ENCODE measurements at regions not wholly inside any gene's neighbourhood (a gene's known extent, or its start where the extent isn't known, plus 50 kb on each side); places are given as distances from the start of the nearest gene placed in this dataset.

- DNase-seq (ENCODE audit: low read depth): no peak
- TF ChIP-seq POLR2A (IDR thresholded peaks at IDR 0.05; ENCODE audit: extremely low read depth, insufficient read length) (no peak), CTCF (IDR thresholded peaks at IDR 0.05; ENCODE audit: low read depth, low read length) (no peak), MYC (IDR thresholded peaks at IDR 0.05; ENCODE audit: low read depth, low read length) (no peak), MAX (IDR thresholded peaks at IDR 0.05; ENCODE audit: low read depth, low read length) (no peak)
- no peak overlapping the region for H3K4me3 ChIP-seq (ENCODE audit: low read depth, low read length)
Observed at GRCh38 chr19:28574212-28574611, 638.7 kb downstream of the UQCRFS1 start.

- H3K4me3 ChIP-seq (ENCODE audit: low read depth, low read length): no peak overlapping the region
- no peak for DNase-seq (ENCODE audit: low read depth)
- TF ChIP-seq MAX (IDR thresholded peaks at IDR 0.05; ENCODE audit: low read depth, low read length) (no peak), CTCF (IDR thresholded peaks at IDR 0.05; ENCODE audit: low read depth, low read length) (no peak), POLR2A (IDR thresholded peaks at IDR 0.05; ENCODE audit: extremely low read depth, insufficient read length) (no peak), MYC (IDR thresholded peaks at IDR 0.05; ENCODE audit: low read depth, low read length) (no peak)
Observed at GRCh38 chr19:28569132-28570131, 643.5 kb downstream of the UQCRFS1 start.

GRCh38 chr19:28567834-28568233 lies 645.1 kb downstream of the UQCRFS1 start:
- DNase-seq (ENCODE audit: low read depth): no peak
- no peak for TF ChIP-seq POLR2A (IDR thresholded peaks at IDR 0.05; ENCODE audit: extremely low read depth, insufficient read length)
- TF ChIP-seq CTCF (IDR thresholded peaks at IDR 0.05; ENCODE audit: low read depth, low read length): no peak
- no peak for TF ChIP-seq MAX (IDR thresholded peaks at IDR 0.05; ENCODE audit: low read depth, low read length)
- no peak for TF ChIP-seq MYC (IDR thresholded peaks at IDR 0.05; ENCODE audit: low read depth, low read length)
- no peak overlapping the region for H3K4me3 ChIP-seq (ENCODE audit: low read depth, low read length)

- TF ChIP-seq POLR2A (IDR thresholded peaks at IDR 0.05; ENCODE audit: extremely low read depth, insufficient read length) (no peak), CTCF (IDR thresholded peaks at IDR 0.05; ENCODE audit: low read depth, low read length) (no peak), MAX (IDR thresholded peaks at IDR 0.05; ENCODE audit: low read depth, low read length) (no peak), MYC (IDR thresholded peaks at IDR 0.05; ENCODE audit: low read depth, low read length) (no peak)
- no peak for DNase-seq (ENCODE audit: low read depth)
- H3K4me3 ChIP-seq (ENCODE audit: low read depth, low read length): no peak overlapping the region
Observed at GRCh38 chr19:28563964-28564921, 648.7 kb downstream of the UQCRFS1 start.

GRCh38 chr19:28560786-28561185 lies 652.2 kb downstream of the UQCRFS1 start:
- H3K4me3 ChIP-seq (ENCODE audit: low read depth, low read length): no peak overlapping the region
- no peak for DNase-seq (ENCODE audit: low read depth)
- no peak for TF ChIP-seq POLR2A (IDR thresholded peaks at IDR 0.05; ENCODE audit: extremely low read depth, insufficient read length)
- no peak for TF ChIP-seq CTCF (IDR thresholded peaks at IDR 0.05; ENCODE audit: low read depth, low read length)
- TF ChIP-seq MAX (IDR thresholded peaks at IDR 0.05; ENCODE audit: low read depth, low read length): no peak
- TF ChIP-seq MYC (IDR thresholded peaks at IDR 0.05; ENCODE audit: low read depth, low read length): no peak
